Heart left ventricle (tissue), 16 donors: ENCODE measurements at regions not wholly inside any gene's neighbourhood (a gene's known extent, or its start where the extent isn't known, plus 50 kb on each side); places are given as distances from the start of the nearest gene placed in this dataset.

Experiments
- ATAC-seq, 4 donors: fragments of 200-7000 bp; cut with Tn5 transposase; one replicate each; pipeline ENCODE4 v1.9.1; 2020 to 2022; ENCODE audit warnings: moderate library complexity in 4 of 4, mild to moderate bottlenecking in 3 of 4, moderate number of reproducible peaks in 1 of 4
- DNase-seq, 5 donors: peaks; one replicate each; pipeline ENCODE4 v3.0.0-alpha.2; 2020
- H3K27ac ChIP-seq, 12 donors: fragments of 200-600 bp; sonication (generic) in 4 of 12; one replicate each; pipeline versions ENCODE4 v1.5.0 to v1.8.0; 2016 to 2022; ENCODE audit warnings: mild to moderate bottlenecking in 2 of 12
- H3K27me3 ChIP-seq, 9 donors: fragments of 200-600 bp; sonication (generic) in 2 of 9; one replicate each; pipeline versions ENCODE4 v1.5.1 to v1.8.0; 2016 to 2022; ENCODE audit warnings: mild to moderate bottlenecking in 3 of 9
- H3K36me3 ChIP-seq, 9 donors: fragments of 200-600 bp; sonication (generic) in 2 of 9; one replicate each; pipeline versions ENCODE4 v1.5.0 to v1.8.0; 2018 to 2022; ENCODE audit warnings: mild to moderate bottlenecking in 2 of 9
- H3K4me1 ChIP-seq, 12 donors: fragments of 200-600 bp; sonication (generic) in 4 of 12; one replicate each; pipeline versions ENCODE4 v1.5.0 to v1.8.0; 2016 to 2022; ENCODE audit warnings: mild to moderate bottlenecking in 3 of 12
- H3K4me3 ChIP-seq, 12 donors: fragments of 200-600 bp; sonication (generic) in 4 of 12; one replicate each; pipeline versions ENCODE4 v1.5.0 to v1.8.0; 2017 to 2022; ENCODE audit warnings: mild to moderate bottlenecking in 9 of 12, moderate library complexity in 4 of 12
- H3K9me3 ChIP-seq, 12 donors: fragments of 200-600 bp; sonication (generic) in 4 of 12; one replicate each; pipeline versions ENCODE4 v1.5.0 to v1.8.0; 2016 to 2022; ENCODE audit warnings: mild to moderate bottlenecking in 1 of 12
- POLR2A ChIP-seq, 2 donors: fragments of 450-650 bp; IDR thresholded peaks; one replicate each; pipeline ENCODE4 v1.6.1; 2017; ENCODE audit warnings: antibody characterized with exemption in 2 of 2, mild to moderate bottlenecking in 2 of 2, moderate library complexity in 2 of 2
- WGBS, 4 donors: extraction: QIAGEN DNeasy Blood & Tissue Kit in 2 of 4; methylation state at CpG; one replicate each; pipeline versions ENCODE4 v1.1.5 to v1.1.7; 2013 to 2018; 5-methylcytosine and 5-hydroxymethylcytosine counted together
- intact Hi-C, 10 donors: fragments of 100-400 bp; cut with DNase I; formaldehyde crosslinking; loops; one replicate each; pipeline versions ENCODE4 v1.11.1 to v1.14.2; 2022
- TF ChIP-seq, protein P1 (sequence below), 12 donors: fragments of 200-600 bp; sonication (generic) in 4 of 12; IDR thresholded peaks; one replicate each; pipeline versions ENCODE4 v1.5.0 to v1.8.0; 2018 to 2022; ENCODE audit warnings: antibody characterized with exemption in 12 of 12, mild to moderate bottlenecking in 5 of 12
- donor health status: ischemic (EF 13 %, LVEDD 7.1; RV severe dilation, severe dysfunction).
- donor health status: healthy with polysubstance abuse.
- donor health status: DM: no; HTN: yes; CAD: no.
- donor health status: DM: no; HTN: no; CAD: no.
- donor health status: ischemic (EF 25% LVEDD 6.9; RV normal size, moderate dysfunction).
- donor health status: ischemic (EF 25% LVEDD 5.7; RV mildly dilated, moderate dysfunction).
- donor health status: healthy.
- donor health status: DM: yes; HTN: yes; CAD: no.
- donor health status: ischemic (EF 35%, LVEDD 5.7; RV mildly dilated, moderate dysfunction).
- donor health status: nonischemic (EF 11% LVEDD 7.7; RV severe dilation, severe dysfunction).
- donor health status: DM: yes; HTN: yes; CAD: no.
- donor health status: PGD.
- donor health status: ischemic (EF 29% LVEDD 5.4; RV normal size, mild dysfunction).
- donor health status: nonischemic (EF 23%, LVEDD 6.1; RV moderate dilation, normal function).

GRCh38 chr9:99593610-99594009 lies 228.1 kb upstream of the NR4A3 start:
- no peak for DNase-seq
- no peak for TF ChIP-seq POLR2A (IDR thresholded peaks at IDR 0.05)
- TF ChIP-seq, protein P1, sequence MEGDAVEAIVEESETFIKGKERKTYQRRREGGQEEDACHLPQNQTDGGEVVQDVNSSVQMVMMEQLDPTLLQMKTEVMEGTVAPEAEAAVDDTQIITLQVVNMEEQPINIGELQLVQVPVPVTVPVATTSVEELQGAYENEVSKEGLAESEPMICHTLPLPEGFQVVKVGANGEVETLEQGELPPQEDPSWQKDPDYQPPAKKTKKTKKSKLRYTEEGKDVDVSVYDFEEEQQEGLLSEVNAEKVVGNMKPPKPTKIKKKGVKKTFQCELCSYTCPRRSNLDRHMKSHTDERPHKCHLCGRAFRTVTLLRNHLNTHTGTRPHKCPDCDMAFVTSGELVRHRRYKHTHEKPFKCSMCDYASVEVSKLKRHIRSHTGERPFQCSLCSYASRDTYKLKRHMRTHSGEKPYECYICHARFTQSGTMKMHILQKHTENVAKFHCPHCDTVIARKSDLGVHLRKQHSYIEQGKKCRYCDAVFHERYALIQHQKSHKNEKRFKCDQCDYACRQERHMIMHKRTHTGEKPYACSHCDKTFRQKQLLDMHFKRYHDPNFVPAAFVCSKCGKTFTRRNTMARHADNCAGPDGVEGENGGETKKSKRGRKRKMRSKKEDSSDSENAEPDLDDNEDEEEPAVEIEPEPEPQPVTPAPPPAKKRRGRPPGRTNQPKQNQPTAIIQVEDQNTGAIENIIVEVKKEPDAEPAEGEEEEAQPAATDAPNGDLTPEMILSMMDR (IDR thresholded peaks at IDR 0.05): no peak
- Histone ChIP-seq H3K27ac (no peak overlapping the region), H3K36me3 (no peaks in the 10 kb centered on the region), H3K4me3 (no peak overlapping the region), H3K27me3 (no peaks in the 10 kb centered on the region), H3K4me1 (peaks cover 0 to 16% (median 0%) of the 10 kb centered on the region in 12 donors), H3K9me3 (no peaks in the 10 kb centered on the region)
- intact Hi-C loops: no loop called here
- 48 to 62% (median 60%) methylated on average over 2 of the region's 2 CpGs for WGBS, 4 donors
- peak in 2 of 4 donors; percentile 39 to 47 for ATAC-seq

- no peak for TF ChIP-seq POLR2A (IDR thresholded peaks at IDR 0.05)
- TF ChIP-seq, protein P1 (IDR thresholded peaks at IDR 0.05): no peak
- Histone ChIP-seq H3K4me1 (peaks cover 0 to 16% (median 0%) of the 10 kb centered on the region in 12 donors), H3K9me3 (no peaks in the 10 kb centered on the region), H3K36me3 (no peaks in the 10 kb centered on the region), H3K27ac (no peak overlapping the region), H3K27me3 (no peaks in the 10 kb centered on the region), H3K4me3 (no peak overlapping the region)
- DNase-seq: no peak
- intact Hi-C loops: no loop called here
- no peak for ATAC-seq
- WGBS, 4 donors: 79 to 91% (median 82%) methylated on average over 4 of the region's 4 CpGs
Observed at GRCh38 chr9:99594056-99594780, 227.5 kb upstream of the NR4A3 start.

- Histone ChIP-seq H3K9me3 (no peaks in the 10 kb centered on the region), H3K27me3 (no peaks in the 10 kb centered on the region), H3K27ac (peak overlapping the region in 1 of 12 donors; percentile 33), H3K4me1 (peaks cover 0 to 16% (median 0%) of the 10 kb centered on the region in 12 donors), H3K4me3 (no peak overlapping the region), H3K36me3 (no peaks in the 10 kb centered on the region)
- 66 to 75% (median 72%) methylated on average over 5 of the region's 5 CpGs for WGBS, 4 donors
- ATAC-seq: peak in 1 of 4 donors; percentile 72
- intact Hi-C loops: no loop called here
- TF ChIP-seq, protein P1 (IDR thresholded peaks at IDR 0.05): no peak
- no peak for TF ChIP-seq POLR2A (IDR thresholded peaks at IDR 0.05)
- no peak for DNase-seq
Observed at GRCh38 chr9:99595796-99596195, 225.9 kb upstream of the NR4A3 start.

DNA sequence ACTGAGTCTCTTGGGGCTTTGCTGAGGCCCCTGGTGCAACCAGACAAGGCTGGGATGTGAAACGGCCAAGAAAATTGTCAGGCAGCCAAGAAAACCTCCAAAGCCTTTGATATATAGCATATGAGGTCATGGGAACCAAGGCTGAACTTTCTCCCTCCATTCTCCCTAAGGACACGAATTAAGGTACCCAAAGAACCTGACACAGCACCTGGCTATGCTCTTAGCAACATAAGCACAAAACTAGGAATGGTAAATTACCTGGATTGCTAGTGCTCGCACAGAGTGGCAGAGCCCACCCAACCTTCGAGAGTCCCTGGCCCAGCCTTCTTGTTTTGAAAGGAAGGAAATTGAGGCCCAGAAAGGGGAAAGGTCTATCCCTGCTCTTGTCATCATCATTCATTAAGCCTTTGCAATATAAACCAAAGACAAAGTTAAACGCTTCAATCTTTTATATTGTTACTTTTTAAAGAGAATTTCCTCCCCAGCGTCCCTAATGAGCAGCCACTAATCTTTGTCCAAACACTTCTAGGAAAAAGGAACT lies 220.0 kb upstream of the NR4A3 start:
- Histone ChIP-seq H3K9me3 (no peaks in the 10 kb centered on the region), H3K27ac (no peak overlapping the region), H3K4me3 (no peak overlapping the region), H3K36me3 (no peaks in the 10 kb centered on the region), H3K27me3 (no peaks in the 10 kb centered on the region), H3K4me1 (peaks cover 0 to 6% (median 0%) of the 10 kb centered on the region in 12 donors)
- 28 to 44% (median 35%) methylated on average over 6 of the region's 6 CpGs for WGBS, 4 donors
- intact Hi-C loops: no loop called here
- ATAC-seq (peak in 1 of 4 donors; percentile 60), DNase-seq (peak in 1 of 5 donors; percentile 45)
- TF ChIP-seq, protein P1 (IDR thresholded peaks at IDR 0.05): no peak
- TF ChIP-seq POLR2A (IDR thresholded peaks at IDR 0.05): no peak
